HepG2 (cell line): ENCODE measurements at regions not wholly inside any gene's neighbourhood (a gene's known extent, or its start where the extent isn't known, plus 50 kb on each side); places are given as distances from the start of the nearest gene placed in this dataset.

Experiments
- ATAC-seq: fragments of 200-7000 bp; cut with Tn5 transposase; 3 replicates; pipeline ENCODE4 v1.9.1; 2020; ENCODE audit warnings: mild to moderate bottlenecking, moderate library complexity
- BruUV-seq: library from RNA; stranded (reverse); fragments of 400-500 nt; replicated peaks from 2 replicates; lab custom pipeline; 2021; lab: Mats Ljungman, UMichigan
- CTCF ChIA-PET: fragments of 300-600 bp; formaldehyde crosslinking; extraction: SDS; loops from one replicate; lab custom pipeline; 2021; ENCODE audit warnings: low total read pairs, inconsistent platforms, low intra/inter-chr PET ratio; lab: Yijun Ruan, JAX
- POLR2A ChIA-PET: fragments of 350-600 bp; sonication (Branson Sonifier 250); formaldehyde crosslinking; loops from one replicate; lab custom pipeline; 2020; ENCODE audit warnings: antibody characterized with exemption, inconsistent platforms; lab: Yijun Ruan, JAX
- DNase-seq: peaks from one replicate; pipeline ENCODE4 v3.0.0-alpha.2; 2015; ENCODE audit warnings: low spot score
- FAIRE-seq: peaks from 3 replicates; lab custom pipeline; 2011; peaks lifted over from hg19 to GRCh38; lab: Jason Lieb, UNC
- H2AFZ ChIP-seq: one replicate; pipeline ENCODE4 v1.6.1; 2011; ENCODE audit warnings: low read length, inconsistent platforms
- H3K27ac ChIP-seq: fragments of 300-600 bp; 3 replicates; pipeline ENCODE4 v1.8.0; 2011; ENCODE audit warnings: mixed run types, mild to moderate bottlenecking, mixed read lengths, low read length, inconsistent platforms; ENCODE audit not compliant: insufficient read depth; ENCODE audit errors: extremely low read length
- H3K27me3 ChIP-seq, 2 experiments: fragments of 200-600 bp in 1 of 2; 2 replicates in 1 of 2; 3 replicates in 1 of 2; pipeline versions ENCODE4 v1.6.0 to v1.8.0; 2011; ENCODE audit warnings: low read length in 2 of 2, mild to moderate bottlenecking in 2 of 2, moderate library complexity in 2 of 2, inconsistent platforms in 1 of 2; ENCODE audit not compliant: insufficient read depth in 2 of 2, control insufficient read depth in 1 of 2
- H3K36me3 ChIP-seq, 2 experiments: fragments of 200-600 bp in 1 of 2; replicated peaks in 1 of 2; 2 replicates in 1 of 2; 3 replicates in 1 of 2; pipeline versions ENCODE4 v1.5.1 to v1.8.0; 2011; ENCODE audit warnings: low read length in 2 of 2, inconsistent platforms in 1 of 2; ENCODE audit not compliant: insufficient read depth in 2 of 2, control insufficient read depth in 1 of 2
- H3K4me1 ChIP-seq: 2 replicates; pipeline ENCODE4 v1.5.1; 2012; ENCODE audit warnings: low read length, inconsistent platforms; ENCODE audit not compliant: insufficient read depth
- H3K4me2 ChIP-seq: 2 replicates; pipeline ENCODE4 v1.6.0; 2011; ENCODE audit warnings: low read depth, low read length, inconsistent platforms
- H3K4me3 ChIP-seq, 3 experiments: fragments of 200-600 bp in 1 of 3; sonication (generic), shearing (Covaris generic) in 1 of 3; replicated peaks in 1 of 3; 2 replicates each; pipeline ENCODE4 v1.5.1; 2011 to 2016; ENCODE audit warnings: low read length in 3 of 3, inconsistent platforms in 2 of 3, low read depth in 2 of 3, mild to moderate bottlenecking in 2 of 3, control low read depth in 1 of 3, mixed read lengths in 1 of 3; ENCODE audit not compliant: insufficient read depth in 1 of 3
- H3K79me2 ChIP-seq: one replicate; pipeline ENCODE4 v1.6.1; 2011; ENCODE audit warnings: low read length, inconsistent platforms; ENCODE audit not compliant: insufficient read depth
- H3K9ac ChIP-seq: 2 replicates; pipeline ENCODE4 v1.6.0; 2011; ENCODE audit warnings: mild to moderate bottlenecking, low read depth, low read length, inconsistent platforms; ENCODE audit not compliant: insufficient read depth
- H3K9me3 ChIP-seq: 2 replicates; pipeline ENCODE4 v1.5.1; 2012; ENCODE audit warnings: mild to moderate bottlenecking, low read length
- H4K20me1 ChIP-seq: 2 replicates; pipeline ENCODE4 v1.6.0; 2011; ENCODE audit warnings: inconsistent platforms, mild to moderate bottlenecking, low read length, moderate library complexity; ENCODE audit not compliant: insufficient read depth
- AGO1 ChIP-seq: fragments of 200-400 bp; formaldehyde crosslinking; IDR thresholded peaks from 2 replicates; pipeline ENCODE4 v1.6.1; 2017; ENCODE audit warnings: mild to moderate bottlenecking, low read depth, low read length, moderate library complexity; ENCODE audit not compliant: poor library complexity, severe bottlenecking
- CBFB ChIP-seq: sonication (generic); formaldehyde crosslinking; IDR thresholded peaks from 2 replicates; pipeline ENCODE4 v1.4.0; 2020; ENCODE audit warnings: missing genetic modification reagents
- FIP1L1 ChIP-seq: fragments of 200-400 bp; formaldehyde crosslinking; IDR thresholded peaks from 2 replicates; pipeline ENCODE4 v1.6.1; 2018; ENCODE audit warnings: low read depth, mild to moderate bottlenecking, low read length, moderate library complexity, borderline replicate concordance; ENCODE audit not compliant: insufficient read depth
- HNF1B ChIP-seq: sonication (generic); formaldehyde crosslinking; IDR thresholded peaks from 2 replicates; pipeline ENCODE4 v1.5.1; 2020; ENCODE audit warnings: mild to moderate bottlenecking, moderate library complexity, missing genetic modification reagents
- IKZF5 ChIP-seq: IDR thresholded peaks from 2 replicates; pipeline ENCODE4 v1.6.1; 2018; ENCODE audit warnings: missing genetic modification reagents, mild to moderate bottlenecking, missing compliant biosample characterization
- JDP2 ChIP-seq: sonication (generic); formaldehyde crosslinking; IDR thresholded peaks from 2 replicates; pipeline ENCODE4 v1.8.1; 2022; ENCODE audit warnings: missing genetic modification reagents, borderline replicate concordance
- MBNL3 ChIP-seq: fragments of 250-450 bp; sonication (Bioruptor Pico); conservative IDR thresholded peaks from 2 replicates; pipeline ENCODE4 v1.8.0; 2022; ENCODE audit warnings: mild to moderate bottlenecking, inconsistent platforms
- PCBP2 ChIP-seq: fragments of 200-400 bp; formaldehyde crosslinking; optimal IDR thresholded peaks from 2 replicates; pipeline ENCODE3; 2018; ENCODE audit warnings: low read length, low read depth; ENCODE audit not compliant: poor library complexity, severe bottlenecking
- SOX13 ChIP-seq, 3 experiments: fragments of 450-650 bp in 1 of 3; sonication (generic) in 1 of 3; formaldehyde crosslinking in 1 of 3; IDR thresholded peaks in 2 of 3; conservative IDR thresholded peaks in 1 of 3; 2 replicates each; pipeline versions ENCODE4 v1.5.0 to v1.6.1; 2016 to 2020; ENCODE audit warnings: antibody characterized with exemption in 1 of 3, mild to moderate bottlenecking in 1 of 3, missing compliant biosample characterization in 1 of 3, missing genetic modification reagents in 1 of 3, moderate library complexity in 1 of 3
- TCF7 ChIP-seq: sonication (generic); IDR thresholded peaks from 2 replicates; pipeline ENCODE4 v1.6.1; 2016; ENCODE audit warnings: antibody characterized with exemption, low read depth
- TRIM24 ChIP-seq: sonication (generic); formaldehyde crosslinking; IDR thresholded peaks from 2 replicates; pipeline ENCODE4 v1.8.0; 2022; ENCODE audit warnings: mild to moderate bottlenecking, missing genetic modification reagents
- ZBTB20 ChIP-seq: sonication (generic); formaldehyde crosslinking; IDR thresholded peaks from 2 replicates; pipeline ENCODE4 v1.8.1; 2023; ENCODE audit warnings: missing genetic modification reagents, low read depth, mild to moderate bottlenecking, borderline replicate concordance
- ZFP36L1 ChIP-seq: sonication (generic); formaldehyde crosslinking; IDR thresholded peaks from 2 replicates; pipeline ENCODE4 v1.8.0; 2022; ENCODE audit warnings: mild to moderate bottlenecking, missing genetic modification reagents, moderate library complexity
- ZFP37 ChIP-seq: sonication (generic); formaldehyde crosslinking; IDR thresholded peaks from 2 replicates; pipeline ENCODE4 v1.4.0; 2020; ENCODE audit warnings: missing genetic modification reagents, borderline replicate concordance
- ZFX ChIP-seq: sonication (generic); formaldehyde crosslinking; IDR thresholded peaks from 2 replicates; pipeline ENCODE4 v1.4.0; 2020; ENCODE audit warnings: mild to moderate bottlenecking, low read depth, missing genetic modification reagents, moderate library complexity
- ZNF138 ChIP-seq: sonication (generic); formaldehyde crosslinking; IDR thresholded peaks from 2 replicates; pipeline ENCODE4 v1.5.0; 2020; ENCODE audit warnings: mild to moderate bottlenecking, low read depth, missing genetic modification reagents
- ZNF317 ChIP-seq: sonication (generic); formaldehyde crosslinking; IDR thresholded peaks from 2 replicates; pipeline ENCODE4 v1.5.0; 2020; ENCODE audit warnings: mild to moderate bottlenecking, missing genetic modification reagents
- ZNF766 ChIP-seq: sonication (generic); formaldehyde crosslinking; IDR thresholded peaks from 2 replicates; pipeline ENCODE4 v1.5.0; 2020; ENCODE audit warnings: missing genetic modification reagents, borderline replicate concordance
- WGBS: methylation state at CpG from one replicate; pipeline ENCODE4 v1.1.6; 2017; ENCODE audit warnings: low lambda C conversion rate; 5-methylcytosine and 5-hydroxymethylcytosine counted together
- in situ Hi-C: cut with HindIII; loops from 2 replicates; pipeline ENCODE4 v1.10.0; 2017; ENCODE audit warnings: low pct_unique_long_range_greater_than_20kb; ENCODE audit not compliant: extremely low pct_ligation_motif_present
- intact Hi-C: fragments of 100-400 bp; cut with micrococcal nuclease; formaldehyde crosslinking; loops from one replicate; pipeline ENCODE4 v1.10.0; 2022; ENCODE audit not compliant: unreplicated experiment

GRCh38 chr2:10208736-10209135 lies 86.2 kb downstream of the RRM2 start (continued):
- TF ChIP-seq AGO1, result no peak
- no peak for TF ChIP-seq ZNF138 (CRISPR knock-in tag)
- no peak for TF ChIP-seq CBFB
- no peak for TF ChIP-seq PCBP2
- no peak for TF ChIP-seq HNF1B (CRISPR knock-in tag)
- TF ChIP-seq MBNL3 (CRISPR knock-in tag), result no peak
- TF ChIP-seq ZNF317 (CRISPR knock-in tag), result no peak
- no peak for TF ChIP-seq TCF7
- no peak for TF ChIP-seq JDP2 (CRISPR knock-in tag)
- TF ChIP-seq ZFP37, result no peak
- no peak for TF ChIP-seq ZBTB20 (CRISPR knock-in tag)
- no peak for TF ChIP-seq TRIM24 (CRISPR knock-in tag)
- no peak for TF ChIP-seq ZNF766 (CRISPR knock-in tag)

- no peaks in the 10 kb centered on the region; a peak in 1 of 5 replicates for H3K36me3 ChIP-seq
- no peaks in the 10 kb centered on the region for H3K79me2 ChIP-seq
- H3K4me2 ChIP-seq, result no peak overlapping the region
- H3K27ac ChIP-seq, result no peak overlapping the region
- ChIA-PET POLR2A (no interaction called here), CTCF (no interaction called here)
- peaks cover 5% of the 10 kb centered on the region for H3K4me1 ChIP-seq
- ATAC-seq (no peak), FAIRE-seq (no peak), DNase-seq (no peak)
- H3K9ac ChIP-seq, result no peak overlapping the region
- H3K9me3 ChIP-seq, result no peaks in the 10 kb centered on the region
- 92% methylated on average over 15 of the region's 15 CpGs for WGBS
- H3K4me3 ChIP-seq, result no peak overlapping the region
- no peaks in the 10 kb centered on the region; a peak in 1 of 5 replicates for H3K27me3 ChIP-seq
- no peak overlapping the region for H2AFZ ChIP-seq
- intact Hi-C loops (no loop called here), in situ Hi-C loops (no loop called here)
- TF ChIP-seq IKZF5 (CRISPR knock-in tag), result no peak
- no peak for TF ChIP-seq ZFP36L1 (CRISPR knock-in tag)
- TF ChIP-seq ZFX (CRISPR knock-in tag), result no peak
- TF ChIP-seq SOX13 (IDR thresholded peaks at IDR 0.05), result no peak
- no peak for TF ChIP-seq SOX13 (CRISPR knock-in tag; conservative IDR thresholded peaks at IDR 0.05 in 1 of 2, IDR thresholded peaks at IDR 0.05 in 1 of 2)
- no peak for TF ChIP-seq FIP1L1
- BruUV-seq, result no TSS peak
- H4K20me1 ChIP-seq, result no peaks in the 10 kb centered on the region
Measured at GRCh38 chr2:10209406-10209935, 86.9 kb downstream of the RRM2 start.
